ENCODE measurements at regions not wholly inside any gene's neighbourhood (a gene's known extent, or its start where the extent isn't known, plus 50 kb on each side); places are given as distances from the start of the nearest gene placed in this dataset.

DNA sequence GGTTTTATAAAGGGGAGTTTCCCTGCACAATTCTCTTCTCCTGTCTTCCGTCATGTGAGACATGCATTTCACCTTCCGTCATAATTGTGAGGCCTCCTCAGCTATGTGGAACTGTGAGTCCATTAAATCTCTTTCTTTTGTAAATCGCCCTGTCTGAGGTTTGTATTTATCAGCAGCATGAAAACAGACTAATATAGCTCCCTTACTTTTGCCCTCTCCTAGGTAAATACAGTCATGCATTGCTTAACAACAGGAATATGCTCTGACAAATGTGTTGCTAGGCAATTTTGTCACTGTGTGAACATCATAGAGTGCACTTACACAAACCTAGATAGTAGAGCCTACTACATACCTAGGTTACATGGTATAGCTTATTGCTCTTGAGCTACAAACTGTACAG, 616.8 kb downstream of the RWDD3 start:
- no peak overlapping the region for H3K9ac ChIP-seq (ENCODE audit: low read length)
- H3K36me3 ChIP-seq (ENCODE audit: low read depth, low read length): no peaks in the 10 kb centered on the region
- intact Hi-C loops (cut with micrococcal nuclease): no loop called here
- no peaks in the 10 kb centered on the region for H3F3A ChIP-seq (ENCODE audit: low read length, unreplicated experiment)
- H3K4me3 ChIP-seq (ENCODE audit: low read length): no peak overlapping the region
- DNase-seq (no peak), ATAC-seq (no peak)
- TF ChIP-seq EZH2 (IDR thresholded peaks at IDR 0.05; ENCODE audit: low read length, unreplicated experiment) (no peak), EZH2phosphoT487 (IDR thresholded peaks at IDR 0.05; ENCODE audit: borderline replicate concordance, low read length) (no peak)
- TF ChIP-seq, protein P1, sequence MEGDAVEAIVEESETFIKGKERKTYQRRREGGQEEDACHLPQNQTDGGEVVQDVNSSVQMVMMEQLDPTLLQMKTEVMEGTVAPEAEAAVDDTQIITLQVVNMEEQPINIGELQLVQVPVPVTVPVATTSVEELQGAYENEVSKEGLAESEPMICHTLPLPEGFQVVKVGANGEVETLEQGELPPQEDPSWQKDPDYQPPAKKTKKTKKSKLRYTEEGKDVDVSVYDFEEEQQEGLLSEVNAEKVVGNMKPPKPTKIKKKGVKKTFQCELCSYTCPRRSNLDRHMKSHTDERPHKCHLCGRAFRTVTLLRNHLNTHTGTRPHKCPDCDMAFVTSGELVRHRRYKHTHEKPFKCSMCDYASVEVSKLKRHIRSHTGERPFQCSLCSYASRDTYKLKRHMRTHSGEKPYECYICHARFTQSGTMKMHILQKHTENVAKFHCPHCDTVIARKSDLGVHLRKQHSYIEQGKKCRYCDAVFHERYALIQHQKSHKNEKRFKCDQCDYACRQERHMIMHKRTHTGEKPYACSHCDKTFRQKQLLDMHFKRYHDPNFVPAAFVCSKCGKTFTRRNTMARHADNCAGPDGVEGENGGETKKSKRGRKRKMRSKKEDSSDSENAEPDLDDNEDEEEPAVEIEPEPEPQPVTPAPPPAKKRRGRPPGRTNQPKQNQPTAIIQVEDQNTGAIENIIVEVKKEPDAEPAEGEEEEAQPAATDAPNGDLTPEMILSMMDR (conservative IDR thresholded peaks at IDR 0.05; ENCODE audit: low read depth, low read length): no peak
- H3K27me3 ChIP-seq (ENCODE audit: low read length): no peaks in the 10 kb centered on the region; the same call in 1 of the 2 replicates
- H4K20me1 ChIP-seq (ENCODE audit: low read length): no peaks in the 10 kb centered on the region
- no peak overlapping the region for H3K4me2 ChIP-seq (ENCODE audit: low read length)
- no peak overlapping the region for H2AFZ ChIP-seq (ENCODE audit: low read length)
- no TSS peak for BruUV-seq (replicated peaks)
- H3K4me1 ChIP-seq (ENCODE audit: insufficient read depth, low read length): no peaks in the 10 kb centered on the region
- no peaks in the 10 kb centered on the region for H3K9me3 ChIP-seq (ENCODE audit: low read length)
- no peak overlapping the region for H3K27ac ChIP-seq (ENCODE audit: low read length)
- no peaks in the 10 kb centered on the region for H3K9me2 ChIP-seq (replicated peaks; ENCODE audit: low read length)
- ChIA-PET POLR2A (ENCODE audit: unreplicated experiment) (no interaction called here), CTCF (no interaction called here)
- no peaks in the 10 kb centered on the region for H3K79me2 ChIP-seq (ENCODE audit: low read length)

DNA sequence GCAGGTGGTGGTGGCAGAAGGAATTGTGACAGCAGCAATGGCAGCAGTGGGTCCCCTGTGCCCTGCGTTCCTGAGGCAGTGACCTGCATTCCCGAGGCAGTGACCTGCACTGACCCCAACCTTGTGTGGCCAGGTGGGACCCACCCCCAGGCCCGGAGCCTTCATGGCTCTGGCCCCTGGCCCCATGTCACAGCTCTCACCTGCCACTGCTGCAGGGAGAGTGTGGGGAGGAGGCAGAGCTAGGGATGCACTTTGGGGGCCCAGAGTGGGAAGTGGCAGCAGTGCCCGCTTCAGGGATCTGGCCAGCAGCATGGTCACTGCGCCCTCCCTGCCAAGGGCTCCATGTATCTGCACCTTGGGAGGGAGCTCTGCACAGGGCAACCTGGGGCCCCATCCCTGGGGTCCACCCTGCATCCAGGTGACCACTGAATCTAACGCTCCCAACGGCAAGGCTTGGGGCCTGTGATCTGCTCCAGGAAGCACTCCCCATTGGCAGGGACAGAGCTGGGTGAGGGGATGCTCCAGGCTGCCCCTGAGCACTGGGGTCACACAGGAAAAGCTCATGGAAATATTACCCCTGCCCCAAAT, 618.6 kb downstream of the RWDD3 start:
- no peak for DNase-seq
- Histone ChIP-seq H3K4me3 (ENCODE audit: low read length) (no peak overlapping the region), H3K27ac (ENCODE audit: low read length) (no peak overlapping the region), H3K4me2 (ENCODE audit: low read length) (no peak overlapping the region), H4K20me1 (ENCODE audit: low read length) (no peaks in the 10 kb centered on the region), H3K79me2 (ENCODE audit: low read length) (no peaks in the 10 kb centered on the region), H3K9me3 (ENCODE audit: low read length) (no peaks in the 10 kb centered on the region), H3K9me2 (replicated peaks; ENCODE audit: low read length) (no peaks in the 10 kb centered on the region), H3K9ac (ENCODE audit: low read length) (no peak overlapping the region), H2AFZ (ENCODE audit: low read length) (no peak overlapping the region), H3K4me1 (ENCODE audit: insufficient read depth, low read length) (no peaks in the 10 kb centered on the region), H3F3A (ENCODE audit: low read length, unreplicated experiment) (no peaks in the 10 kb centered on the region), H3K36me3 (ENCODE audit: low read depth, low read length) (no peaks in the 10 kb centered on the region), H3K27me3 (ENCODE audit: low read length) (no peaks in the 10 kb centered on the region)
- TF ChIP-seq EZH2 (IDR thresholded peaks at IDR 0.05; ENCODE audit: low read length, unreplicated experiment) (no peak), EZH2phosphoT487 (IDR thresholded peaks at IDR 0.05; ENCODE audit: borderline replicate concordance, low read length) (no peak)
- TF ChIP-seq, protein P1 (conservative IDR thresholded peaks at IDR 0.05; ENCODE audit: low read depth, low read length): no peak
- ChIA-PET POLR2A (ENCODE audit: unreplicated experiment) (interaction anchor here (0.5 kb wide), 1 partner anchor 378 kb away, joined by 5 read pairs; no protein-coding TSS in a partner anchor), CTCF (no interaction called here)
- BruUV-seq (replicated peaks): no TSS peak
- ATAC-seq: no peak
- intact Hi-C loops (cut with micrococcal nuclease): no loop called here

DNA sequence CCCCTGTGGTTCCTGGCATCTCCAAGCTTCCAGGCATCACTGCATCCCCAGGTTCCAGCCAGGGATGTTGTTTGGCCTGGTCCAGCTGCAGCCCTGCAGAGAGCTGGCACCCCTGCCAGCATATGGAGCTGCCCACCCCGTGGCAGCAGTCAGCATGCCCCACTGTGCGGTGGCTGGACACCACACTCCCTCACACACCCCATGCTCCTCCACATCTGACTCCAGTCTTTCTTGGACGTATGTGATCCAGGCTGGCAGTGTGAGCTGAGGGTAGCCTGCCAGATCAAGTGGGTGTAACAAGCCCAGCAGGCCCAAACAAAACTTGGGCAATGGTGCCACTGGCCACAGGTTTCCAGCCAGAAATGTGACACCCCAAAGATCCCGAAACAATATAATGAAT, 620.4 kb downstream of the RWDD3 start:
- Histone ChIP-seq H3K9me2 (replicated peaks; ENCODE audit: low read length) (no peaks in the 10 kb centered on the region), H3K27me3 (ENCODE audit: low read length) (no peaks in the 10 kb centered on the region), H3K27ac (ENCODE audit: low read length) (no peak overlapping the region), H3K36me3 (ENCODE audit: low read depth, low read length) (no peaks in the 10 kb centered on the region), H3K79me2 (ENCODE audit: low read length) (no peaks in the 10 kb centered on the region), H3K4me3 (ENCODE audit: low read length) (no peak overlapping the region), H3K9ac (ENCODE audit: low read length) (no peak overlapping the region), H3K9me3 (ENCODE audit: low read length) (no peaks in the 10 kb centered on the region), H3F3A (ENCODE audit: low read length, unreplicated experiment) (no peaks in the 10 kb centered on the region), H3K4me1 (ENCODE audit: insufficient read depth, low read length) (no peaks in the 10 kb centered on the region), H2AFZ (ENCODE audit: low read length) (no peak overlapping the region), H4K20me1 (ENCODE audit: low read length) (no peaks in the 10 kb centered on the region), H3K4me2 (ENCODE audit: low read length) (no peak overlapping the region)
- BruUV-seq (replicated peaks): no TSS peak
- ATAC-seq: no peak
- intact Hi-C loops (cut with micrococcal nuclease): no loop called here
- TF ChIP-seq EZH2 (IDR thresholded peaks at IDR 0.05; ENCODE audit: low read length, unreplicated experiment) (no peak), EZH2phosphoT487 (IDR thresholded peaks at IDR 0.05; ENCODE audit: borderline replicate concordance, low read length) (no peak)
- TF ChIP-seq, protein P1 (conservative IDR thresholded peaks at IDR 0.05; ENCODE audit: low read depth, low read length): no peak
- CTCF ChIA-PET: no interaction called here
- POLR2A ChIA-PET (ENCODE audit: unreplicated experiment): no interaction called here
- DNase-seq: no peak
